ENCODE measurements at regions not wholly inside any gene's neighbourhood (a gene's known extent, or its start where the extent isn't known, plus 50 kb on each side); places are given as distances from the start of the nearest gene placed in this dataset.

GRCh38 chr6:147095316-147095715 lies 108.9 kb upstream of the STXBP5 start:
- intact Hi-C loops (cut with DNase I): no loop called here
- TF ChIP-seq CTCF (IDR thresholded peaks at IDR 0.05; ENCODE audit: borderline replicate concordance, extremely low read depth, insufficient read depth): no peak
- H3K9ac ChIP-seq (ENCODE audit: low read length in 3 of 3): no peak overlapping the region
- H3K27me3 ChIP-seq (ENCODE audit: control insufficient read depth, insufficient read depth, low read length): no peaks in the 10 kb centered on the region
- H3K4me1 ChIP-seq (ENCODE audit: control insufficient read depth in 2 of 3, insufficient read depth in 2 of 3, low read depth in 1 of 3, low read length in 3 of 3): no peaks in the 10 kb centered on the region
- H3K27ac ChIP-seq (ENCODE audit: low read depth in 2 of 2, low read length in 2 of 2): no peak overlapping the region
- H3K36me3 ChIP-seq (ENCODE audit: control insufficient read depth in 2 of 3, insufficient read depth in 3 of 3, low read length in 3 of 3): no peaks in the 10 kb centered on the region
- no peaks in the 10 kb centered on the region for H3K9me3 ChIP-seq (ENCODE audit: control insufficient read depth in 2 of 3, insufficient read depth in 1 of 3, low read length in 3 of 3)
- DNase-seq: no peak
- FAIRE-seq: no peak
- H3K4me3 ChIP-seq (ENCODE audit: low read length in 3 of 3): no peak overlapping the region

- no peak for DNase-seq
- no peaks in the 10 kb centered on the region for H3K36me3 ChIP-seq (ENCODE audit: control insufficient read depth in 2 of 3, insufficient read depth in 3 of 3, low read length in 3 of 3)
- H3K27me3 ChIP-seq (ENCODE audit: control insufficient read depth, insufficient read depth, low read length): no peaks in the 10 kb centered on the region
- no peak overlapping the region for H3K9ac ChIP-seq (ENCODE audit: low read length in 3 of 3)
- no peak overlapping the region for H3K4me3 ChIP-seq (ENCODE audit: low read length in 3 of 3)
- FAIRE-seq: no peak
- no peaks in the 10 kb centered on the region for H3K4me1 ChIP-seq (ENCODE audit: control insufficient read depth in 2 of 3, insufficient read depth in 2 of 3, low read depth in 1 of 3, low read length in 3 of 3)
- intact Hi-C loops (cut with DNase I): no loop called here
- no peaks in the 10 kb centered on the region for H3K9me3 ChIP-seq (ENCODE audit: control insufficient read depth in 2 of 3, insufficient read depth in 1 of 3, low read length in 3 of 3)
- no peak overlapping the region for H3K27ac ChIP-seq (ENCODE audit: low read depth in 2 of 2, low read length in 2 of 2)
- no peak for TF ChIP-seq CTCF (IDR thresholded peaks at IDR 0.05; ENCODE audit: borderline replicate concordance, extremely low read depth, insufficient read depth)
Measured at GRCh38 chr6:147099974-147100373, 104.2 kb upstream of the STXBP5 start.

GRCh38 chr6:147103007-147103406 lies 101.2 kb upstream of the STXBP5 start:
- FAIRE-seq (no peak), DNase-seq (no peak)
- intact Hi-C loops (cut with DNase I): no loop called here
- Histone ChIP-seq H3K9me3 (ENCODE audit: control insufficient read depth in 2 of 3, insufficient read depth in 1 of 3, low read length in 3 of 3) (no peaks in the 10 kb centered on the region), H3K9ac (ENCODE audit: low read length in 3 of 3) (no peak overlapping the region), H3K27ac (ENCODE audit: low read depth in 2 of 2, low read length in 2 of 2) (no peak overlapping the region), H3K4me3 (ENCODE audit: low read length in 3 of 3) (no peak overlapping the region), H3K36me3 (ENCODE audit: control insufficient read depth in 2 of 3, insufficient read depth in 3 of 3, low read length in 3 of 3) (no peaks in the 10 kb centered on the region), H3K27me3 (ENCODE audit: control insufficient read depth, insufficient read depth, low read length) (no peaks in the 10 kb centered on the region), H3K4me1 (ENCODE audit: control insufficient read depth in 2 of 3, insufficient read depth in 2 of 3, low read depth in 1 of 3, low read length in 3 of 3) (no peaks in the 10 kb centered on the region)
- TF ChIP-seq CTCF (IDR thresholded peaks at IDR 0.05; ENCODE audit: borderline replicate concordance, extremely low read depth, insufficient read depth): no peak

GRCh38 chr6:147103694-147104093 lies 100.5 kb upstream of the STXBP5 start:
- Histone ChIP-seq H3K4me1 (ENCODE audit: control insufficient read depth in 2 of 3, insufficient read depth in 2 of 3, low read depth in 1 of 3, low read length in 3 of 3) (no peaks in the 10 kb centered on the region), H3K4me3 (ENCODE audit: low read length in 3 of 3) (no peak overlapping the region), H3K9me3 (ENCODE audit: control insufficient read depth in 2 of 3, insufficient read depth in 1 of 3, low read length in 3 of 3) (no peaks in the 10 kb centered on the region), H3K36me3 (ENCODE audit: control insufficient read depth in 2 of 3, insufficient read depth in 3 of 3, low read length in 3 of 3) (no peaks in the 10 kb centered on the region), H3K27ac (ENCODE audit: low read depth in 2 of 2, low read length in 2 of 2) (no peak overlapping the region), H3K27me3 (ENCODE audit: control insufficient read depth, insufficient read depth, low read length) (no peaks in the 10 kb centered on the region), H3K9ac (ENCODE audit: low read length in 3 of 3) (no peak overlapping the region)
- intact Hi-C loops (cut with DNase I): no loop called here
- TF ChIP-seq CTCF (IDR thresholded peaks at IDR 0.05; ENCODE audit: borderline replicate concordance, extremely low read depth, insufficient read depth): no peak
- FAIRE-seq (no peak), DNase-seq (no peak)
